ENCODE measurements at regions not wholly inside any gene's neighbourhood (a gene's known extent, or its start where the extent isn't known, plus 50 kb on each side); places are given as distances from the start of the nearest gene placed in this dataset.

GRCh38 chr1:171422511-171422910, 62.8 kb upstream of the PRRC2C start:
- Histone ChIP-seq H3K27me3 (replicated peaks; ENCODE audit: insufficient read depth, low read length) (no peaks in the 10 kb centered on the region), H4K20me1 (ENCODE audit: insufficient read depth, low read length) (no peaks in the 10 kb centered on the region), H3K27ac (ENCODE audit: low read length) (no peak overlapping the region), H2AFZ (ENCODE audit: low read length) (no peak overlapping the region), H3K4me3 (ENCODE audit: low read length) (no peak overlapping the region), H3K79me2 (ENCODE audit: low read length) (no peaks in the 10 kb centered on the region), H3K9me3 (replicated peaks; ENCODE audit: insufficient read depth, low read length) (no peaks in the 10 kb centered on the region), H3K4me1 (ENCODE audit: low read length) (peaks cover 7% of the 10 kb centered on the region; the same call in 1 of the 2 replicates), H3F3A (ENCODE audit: insufficient read depth, low read length) (0 out of 2 replicates have a peak, but pooled peaks cover 3% of the 10 kb centered on the region), H3K36me3 (replicated peaks; ENCODE audit: insufficient read depth, low read length) (no peaks in the 10 kb centered on the region), H3K9me2 (replicated peaks; ENCODE audit: insufficient read depth, low read length) (no peaks in the 10 kb centered on the region), H3K4me2 (ENCODE audit: low read depth, low read length) (no peak overlapping the region), H3K9ac (ENCODE audit: low read length) (no peak overlapping the region)
- TF ChIP-seq EZH2 (optimal IDR thresholded peaks at IDR 0.05; ENCODE audit: low read depth, low read length) (no peak), EZH2phosphoT487 (IDR thresholded peaks at IDR 0.05; ENCODE audit: low read length) (no peak)
- TF ChIP-seq, protein P1, sequence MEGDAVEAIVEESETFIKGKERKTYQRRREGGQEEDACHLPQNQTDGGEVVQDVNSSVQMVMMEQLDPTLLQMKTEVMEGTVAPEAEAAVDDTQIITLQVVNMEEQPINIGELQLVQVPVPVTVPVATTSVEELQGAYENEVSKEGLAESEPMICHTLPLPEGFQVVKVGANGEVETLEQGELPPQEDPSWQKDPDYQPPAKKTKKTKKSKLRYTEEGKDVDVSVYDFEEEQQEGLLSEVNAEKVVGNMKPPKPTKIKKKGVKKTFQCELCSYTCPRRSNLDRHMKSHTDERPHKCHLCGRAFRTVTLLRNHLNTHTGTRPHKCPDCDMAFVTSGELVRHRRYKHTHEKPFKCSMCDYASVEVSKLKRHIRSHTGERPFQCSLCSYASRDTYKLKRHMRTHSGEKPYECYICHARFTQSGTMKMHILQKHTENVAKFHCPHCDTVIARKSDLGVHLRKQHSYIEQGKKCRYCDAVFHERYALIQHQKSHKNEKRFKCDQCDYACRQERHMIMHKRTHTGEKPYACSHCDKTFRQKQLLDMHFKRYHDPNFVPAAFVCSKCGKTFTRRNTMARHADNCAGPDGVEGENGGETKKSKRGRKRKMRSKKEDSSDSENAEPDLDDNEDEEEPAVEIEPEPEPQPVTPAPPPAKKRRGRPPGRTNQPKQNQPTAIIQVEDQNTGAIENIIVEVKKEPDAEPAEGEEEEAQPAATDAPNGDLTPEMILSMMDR (IDR thresholded peaks at IDR 0.05; ENCODE audit: low read length), result no peak
- DNase-seq, result no peak

GRCh38 chr1:171424494-171424893, 60.8 kb upstream of the PRRC2C start:
- DNase-seq, result no peak
- H3F3A ChIP-seq (ENCODE audit: insufficient read depth, low read length), result 0 out of 2 replicates have a peak, but pooled peaks cover 3% of the 10 kb centered on the region
- TF ChIP-seq, protein P1 (IDR thresholded peaks at IDR 0.05; ENCODE audit: low read length), result no peak
- TF ChIP-seq EZH2 (optimal IDR thresholded peaks at IDR 0.05; ENCODE audit: low read depth, low read length), result no peak
- no peak for TF ChIP-seq EZH2phosphoT487 (IDR thresholded peaks at IDR 0.05; ENCODE audit: low read length)
- H3K4me3 ChIP-seq (ENCODE audit: low read length), result no peak overlapping the region
- H3K27me3 ChIP-seq (replicated peaks; ENCODE audit: insufficient read depth, low read length), result no peaks in the 10 kb centered on the region
- H3K4me1 ChIP-seq (ENCODE audit: low read length), result peaks cover 7% of the 10 kb centered on the region; the same call in 1 of the 2 replicates
- H3K9ac ChIP-seq (ENCODE audit: low read length), result no peak overlapping the region
- no peak overlapping the region for H3K27ac ChIP-seq (ENCODE audit: low read length)
- H4K20me1 ChIP-seq (ENCODE audit: insufficient read depth, low read length), result no peaks in the 10 kb centered on the region
- H3K9me3 ChIP-seq (replicated peaks; ENCODE audit: insufficient read depth, low read length), result no peaks in the 10 kb centered on the region
- H2AFZ ChIP-seq (ENCODE audit: low read length), result no peak overlapping the region
- H3K36me3 ChIP-seq (replicated peaks; ENCODE audit: insufficient read depth, low read length), result no peaks in the 10 kb centered on the region
- H3K4me2 ChIP-seq (ENCODE audit: low read depth, low read length), result no peak overlapping the region
- H3K79me2 ChIP-seq (ENCODE audit: low read length), result no peaks in the 10 kb centered on the region
- H3K9me2 ChIP-seq (replicated peaks; ENCODE audit: insufficient read depth, low read length), result no peaks in the 10 kb centered on the region

- Histone ChIP-seq H3K4me3 (ENCODE audit: low read length) (no peak overlapping the region), H4K20me1 (ENCODE audit: insufficient read depth, low read length) (no peaks in the 10 kb centered on the region), H3F3A (ENCODE audit: insufficient read depth, low read length) (no peaks in the 10 kb centered on the region), H3K4me1 (ENCODE audit: low read length) (no peaks in the 10 kb centered on the region), H3K27ac (ENCODE audit: low read length) (no peak overlapping the region), H3K79me2 (ENCODE audit: low read length) (no peaks in the 10 kb centered on the region), H3K9me2 (replicated peaks; ENCODE audit: insufficient read depth, low read length) (no peaks in the 10 kb centered on the region), H3K9ac (ENCODE audit: low read length) (no peak overlapping the region), H3K27me3 (replicated peaks; ENCODE audit: insufficient read depth, low read length) (no peaks in the 10 kb centered on the region), H3K9me3 (replicated peaks; ENCODE audit: insufficient read depth, low read length) (no peaks in the 10 kb centered on the region), H2AFZ (ENCODE audit: low read length) (no peak overlapping the region), H3K36me3 (replicated peaks; ENCODE audit: insufficient read depth, low read length) (no peaks in the 10 kb centered on the region), H3K4me2 (ENCODE audit: low read depth, low read length) (no peak overlapping the region)
- DNase-seq, result no peak
- no peak for TF ChIP-seq EZH2 (optimal IDR thresholded peaks at IDR 0.05; ENCODE audit: low read depth, low read length)
Measured at GRCh38 chr1:171426645-171427044, 58.7 kb upstream of the PRRC2C start.

- no peaks in the 10 kb centered on the region for H3K9me2 ChIP-seq (replicated peaks; ENCODE audit: insufficient read depth, low read length)
- H3F3A ChIP-seq (ENCODE audit: insufficient read depth, low read length), result no peaks in the 10 kb centered on the region
- no peaks in the 10 kb centered on the region for H3K36me3 ChIP-seq (replicated peaks; ENCODE audit: insufficient read depth, low read length)
- H3K4me3 ChIP-seq (ENCODE audit: low read length), result no peak overlapping the region
- TF ChIP-seq, protein P1 (IDR thresholded peaks at IDR 0.05; ENCODE audit: low read length), result no peak
- TF ChIP-seq EZH2 (optimal IDR thresholded peaks at IDR 0.05; ENCODE audit: low read depth, low read length) (no peak), EZH2phosphoT487 (IDR thresholded peaks at IDR 0.05; ENCODE audit: low read length) (no peak)
- no peaks in the 10 kb centered on the region for H3K27me3 ChIP-seq (replicated peaks; ENCODE audit: insufficient read depth, low read length)
- no peak for DNase-seq
- H3K27ac ChIP-seq (ENCODE audit: low read length), result no peak overlapping the region
- no peak overlapping the region for H3K4me2 ChIP-seq (ENCODE audit: low read depth, low read length)
- H2AFZ ChIP-seq (ENCODE audit: low read length), result no peak overlapping the region
- H3K9me3 ChIP-seq (replicated peaks; ENCODE audit: insufficient read depth, low read length), result no peaks in the 10 kb centered on the region
- H3K9ac ChIP-seq (ENCODE audit: low read length), result no peak overlapping the region
- H3K4me1 ChIP-seq (ENCODE audit: low read length), result no peaks in the 10 kb centered on the region
- H4K20me1 ChIP-seq (ENCODE audit: insufficient read depth, low read length), result no peaks in the 10 kb centered on the region
- H3K79me2 ChIP-seq (ENCODE audit: low read length), result no peaks in the 10 kb centered on the region
Measured at GRCh38 chr1:171427852-171428471, 57.4 kb upstream of the PRRC2C start.

All from MM.1S (cell line).